ENCODE measurements at regions not wholly inside any gene's neighbourhood (a gene's known extent, or its start where the extent isn't known, plus 50 kb on each side); places are given as distances from the start of the nearest gene placed in this dataset.

GRCh38 chr2:7719876-7720275 lies 802.7 kb downstream of the RNF144A start:
- TF ChIP-seq CTCF (IDR thresholded peaks at IDR 0.05) (no peak), EP300 (IDR thresholded peaks at IDR 0.05; ENCODE audit: low read depth) (no peak), POLR2AphosphoS5 (IDR thresholded peaks at IDR 0.05) (no peak)
